Panc1 (cell line): ENCODE measurements at regions not wholly inside any gene's neighbourhood (a gene's known extent, or its start where the extent isn't known, plus 50 kb on each side); places are given as distances from the start of the nearest gene placed in this dataset.

Experiments
- ATAC-seq: fragments of 200-7000 bp; cut with Tn5 transposase; 2 replicates; pipeline ENCODE4 v1.9.1; 2020; ENCODE audit warnings: mild to moderate bottlenecking, moderate library complexity
- BruUV-seq: library from RNA; stranded (reverse); fragments of 400-500 nt; replicated peaks from 2 replicates; lab custom pipeline; 2021; lab: Mats Ljungman, UMichigan
- CTCF ChIA-PET: fragments of 300-600 bp; sonication (Branson Sonifier 250); formaldehyde crosslinking; loops from one replicate; lab custom pipeline; 2022; ENCODE audit warnings: antibody characterized with exemption; lab: Charles Lee
- POLR2A ChIA-PET: fragments of 300-600 bp; sonication (Branson Sonifier 250); formaldehyde crosslinking; loops from one replicate; lab custom pipeline; 2022; ENCODE audit warnings: antibody characterized with exemption; lab: Charles Lee
- DNase-seq: peaks from one replicate; pipeline ENCODE4 v3.0.0-alpha.2; 2010; ENCODE audit warnings: low read depth, low spot score
- H3K27ac ChIP-seq: 2 replicates; pipeline ENCODE4 v1.5.1; 2011; ENCODE audit warnings: mild to moderate bottlenecking, low read length, inconsistent platforms
- H3K27me3 ChIP-seq: fragments of 200-500 bp; sonication (Bioruptor generic); 2 replicates; pipeline ENCODE4 v1.6.0; 2014; ENCODE audit warnings: low read length, inconsistent platforms; ENCODE audit not compliant: control insufficient read depth, insufficient read depth
- H3K36me3 ChIP-seq: fragments of 200-500 bp; sonication (Bioruptor generic); 2 replicates; pipeline ENCODE4 v1.5.1; 2014; ENCODE audit warnings: inconsistent platforms, mild to moderate bottlenecking, low read length, moderate library complexity; ENCODE audit not compliant: control insufficient read depth, insufficient read depth
- H3K4me1 ChIP-seq: 2 replicates; pipeline ENCODE4 v1.5.1; 2011; ENCODE audit warnings: inconsistent platforms, mild to moderate bottlenecking, low read length, moderate library complexity; ENCODE audit not compliant: control insufficient read depth, insufficient read depth
- H3K4me3 ChIP-seq, 2 experiments: 2 replicates each; pipeline ENCODE4 v1.5.1; 2011 to 2012; ENCODE audit warnings: low read depth in 2 of 2, low read length in 2 of 2, mild to moderate bottlenecking in 2 of 2, inconsistent platforms in 1 of 2, moderate library complexity in 1 of 2
- H3K9me3 ChIP-seq: fragments of 200-500 bp; sonication (Bioruptor generic); 2 replicates; pipeline ENCODE4 v1.5.1; 2014; ENCODE audit warnings: low read depth, mild to moderate bottlenecking, inconsistent platforms, low read length, moderate library complexity; ENCODE audit not compliant: control insufficient read depth, insufficient read depth
- POLR2AphosphoS5 ChIP-seq: IDR thresholded peaks from 2 replicates; pipeline ENCODE4 v1.6.1; 2012; ENCODE audit warnings: mild to moderate bottlenecking, low read depth, low read length, moderate library complexity
- SIN3A ChIP-seq: IDR thresholded peaks from 2 replicates; pipeline ENCODE4 v1.6.1; 2012; ENCODE audit warnings: low read depth, mild to moderate bottlenecking, low read length, moderate library complexity, borderline replicate concordance; ENCODE audit not compliant: insufficient read depth
- TCF7L2 ChIP-seq: IDR thresholded peaks from 2 replicates; pipeline ENCODE4 v1.6.1; 2011; ENCODE audit warnings: mild to moderate bottlenecking, low read depth, low read length, inconsistent platforms
- in situ Hi-C: cut with HindIII; loops from 2 replicates; pipeline ENCODE4 v1.10.0; 2016; ENCODE audit warnings: low sequenced_read_pairs, low pct_unique_long_range_greater_than_20kb
- intact Hi-C: fragments of 100-400 bp; cut with micrococcal nuclease; formaldehyde crosslinking; loops from one replicate; pipeline ENCODE4 v1.10.0; 2022; ENCODE audit not compliant: unreplicated experiment
- TF ChIP-seq, protein P1 (sequence below): fragments of 450-650 bp; IDR thresholded peaks from 2 replicates; pipeline ENCODE4 v1.5.1; 2017; ENCODE audit warnings: mild to moderate bottlenecking
- TF ChIP-seq, protein P2 (sequence below), 2 experiments: IDR thresholded peaks; 2 replicates each; pipeline ENCODE4 v1.6.1; 2011 to 2012; ENCODE audit warnings: low read depth in 2 of 2, control low read depth in 1 of 2, low read length in 1 of 2, mild to moderate bottlenecking in 1 of 2, moderate library complexity in 1 of 2; ENCODE audit not compliant: insufficient read depth in 1 of 2

DNA sequence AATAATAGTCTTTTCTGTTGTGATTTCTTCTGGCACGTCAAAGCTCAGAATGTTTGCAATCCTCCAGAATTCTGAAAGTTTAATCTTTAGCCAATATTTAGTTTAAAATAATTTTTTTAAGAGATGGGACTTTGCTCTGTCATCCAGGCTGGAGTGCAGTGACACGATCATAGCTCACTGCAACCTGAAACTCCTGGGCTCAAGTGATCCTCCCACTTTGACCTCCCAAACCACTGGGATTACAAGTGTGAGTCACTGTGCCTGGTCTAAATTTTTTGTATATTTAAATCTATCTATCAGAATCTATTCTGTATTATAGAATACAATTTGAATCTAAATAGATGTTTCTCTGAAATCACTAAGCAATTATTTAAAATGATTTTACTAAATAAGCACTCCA, 572.7 kb downstream of the VRK1 start:
- DNase-seq (no peak), ATAC-seq (no peak)
- H3K36me3 ChIP-seq: no peaks in the 10 kb centered on the region
- TF ChIP-seq, protein P1, sequence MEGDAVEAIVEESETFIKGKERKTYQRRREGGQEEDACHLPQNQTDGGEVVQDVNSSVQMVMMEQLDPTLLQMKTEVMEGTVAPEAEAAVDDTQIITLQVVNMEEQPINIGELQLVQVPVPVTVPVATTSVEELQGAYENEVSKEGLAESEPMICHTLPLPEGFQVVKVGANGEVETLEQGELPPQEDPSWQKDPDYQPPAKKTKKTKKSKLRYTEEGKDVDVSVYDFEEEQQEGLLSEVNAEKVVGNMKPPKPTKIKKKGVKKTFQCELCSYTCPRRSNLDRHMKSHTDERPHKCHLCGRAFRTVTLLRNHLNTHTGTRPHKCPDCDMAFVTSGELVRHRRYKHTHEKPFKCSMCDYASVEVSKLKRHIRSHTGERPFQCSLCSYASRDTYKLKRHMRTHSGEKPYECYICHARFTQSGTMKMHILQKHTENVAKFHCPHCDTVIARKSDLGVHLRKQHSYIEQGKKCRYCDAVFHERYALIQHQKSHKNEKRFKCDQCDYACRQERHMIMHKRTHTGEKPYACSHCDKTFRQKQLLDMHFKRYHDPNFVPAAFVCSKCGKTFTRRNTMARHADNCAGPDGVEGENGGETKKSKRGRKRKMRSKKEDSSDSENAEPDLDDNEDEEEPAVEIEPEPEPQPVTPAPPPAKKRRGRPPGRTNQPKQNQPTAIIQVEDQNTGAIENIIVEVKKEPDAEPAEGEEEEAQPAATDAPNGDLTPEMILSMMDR: no peak
- TF ChIP-seq, protein P2, sequence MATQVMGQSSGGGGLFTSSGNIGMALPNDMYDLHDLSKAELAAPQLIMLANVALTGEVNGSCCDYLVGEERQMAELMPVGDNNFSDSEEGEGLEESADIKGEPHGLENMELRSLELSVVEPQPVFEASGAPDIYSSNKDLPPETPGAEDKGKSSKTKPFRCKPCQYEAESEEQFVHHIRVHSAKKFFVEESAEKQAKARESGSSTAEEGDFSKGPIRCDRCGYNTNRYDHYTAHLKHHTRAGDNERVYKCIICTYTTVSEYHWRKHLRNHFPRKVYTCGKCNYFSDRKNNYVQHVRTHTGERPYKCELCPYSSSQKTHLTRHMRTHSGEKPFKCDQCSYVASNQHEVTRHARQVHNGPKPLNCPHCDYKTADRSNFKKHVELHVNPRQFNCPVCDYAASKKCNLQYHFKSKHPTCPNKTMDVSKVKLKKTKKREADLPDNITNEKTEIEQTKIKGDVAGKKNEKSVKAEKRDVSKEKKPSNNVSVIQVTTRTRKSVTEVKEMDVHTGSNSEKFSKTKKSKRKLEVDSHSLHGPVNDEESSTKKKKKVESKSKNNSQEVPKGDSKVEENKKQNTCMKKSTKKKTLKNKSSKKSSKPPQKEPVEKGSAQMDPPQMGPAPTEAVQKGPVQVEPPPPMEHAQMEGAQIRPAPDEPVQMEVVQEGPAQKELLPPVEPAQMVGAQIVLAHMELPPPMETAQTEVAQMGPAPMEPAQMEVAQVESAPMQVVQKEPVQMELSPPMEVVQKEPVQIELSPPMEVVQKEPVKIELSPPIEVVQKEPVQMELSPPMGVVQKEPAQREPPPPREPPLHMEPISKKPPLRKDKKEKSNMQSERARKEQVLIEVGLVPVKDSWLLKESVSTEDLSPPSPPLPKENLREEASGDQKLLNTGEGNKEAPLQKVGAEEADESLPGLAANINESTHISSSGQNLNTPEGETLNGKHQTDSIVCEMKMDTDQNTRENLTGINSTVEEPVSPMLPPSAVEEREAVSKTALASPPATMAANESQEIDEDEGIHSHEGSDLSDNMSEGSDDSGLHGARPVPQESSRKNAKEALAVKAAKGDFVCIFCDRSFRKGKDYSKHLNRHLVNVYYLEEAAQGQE (IDR thresholded peaks at IDR 0.05; ENCODE audit: insufficient read depth in 1 of 2, low read depth in 2 of 2, low read length in 1 of 2): no peak
- TF ChIP-seq SIN3A (no peak), TCF7L2 (no peak), POLR2AphosphoS5 (no peak)
- in situ Hi-C loops (no loop called here), intact Hi-C loops (no loop called here)
- POLR2A ChIA-PET: no interaction called here
- CTCF ChIA-PET: no interaction called here
- no peak overlapping the region for H3K27ac ChIP-seq
- no peaks in the 10 kb centered on the region; the same call in 1 of the 2 replicates for H3K27me3 ChIP-seq
- no TSS peak for BruUV-seq
- H3K9me3 ChIP-seq: no peaks in the 10 kb centered on the region
- no peaks in the 10 kb centered on the region for H3K4me1 ChIP-seq
- H3K4me3 ChIP-seq: no peak overlapping the region

DNA sequence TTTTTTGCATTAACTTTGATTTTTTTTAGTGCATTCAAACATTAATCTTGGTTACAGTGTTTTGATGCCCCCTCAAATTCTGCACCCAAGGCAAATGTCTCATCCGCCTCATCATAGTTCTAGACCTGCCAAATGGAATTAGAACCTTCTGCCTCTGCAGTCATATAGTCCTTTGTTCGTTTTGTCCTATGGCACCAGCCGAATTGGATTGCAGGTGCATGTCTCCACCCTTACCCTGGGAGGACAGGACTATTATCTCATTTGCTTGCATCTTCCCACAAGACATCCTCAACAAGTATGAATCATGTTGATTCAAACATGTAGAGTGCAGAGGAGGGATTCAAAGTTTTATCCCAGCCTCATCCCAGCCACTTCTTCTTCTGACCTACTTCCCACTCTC, 579.1 kb downstream of the VRK1 start:
- no peaks in the 10 kb centered on the region for H3K9me3 ChIP-seq
- in situ Hi-C loops: no loop called here
- H3K4me1 ChIP-seq: no peaks in the 10 kb centered on the region
- ATAC-seq: no peak
- no peak overlapping the region for H3K27ac ChIP-seq
- POLR2A ChIA-PET: no interaction called here
- H3K27me3 ChIP-seq: no peaks in the 10 kb centered on the region
- intact Hi-C loops: no loop called here
- DNase-seq: no peak
- H3K36me3 ChIP-seq: no peaks in the 10 kb centered on the region
- no peak for TF ChIP-seq SIN3A
- TF ChIP-seq, protein P1: no peak
- TF ChIP-seq, protein P2 (IDR thresholded peaks at IDR 0.05; ENCODE audit: insufficient read depth in 1 of 2, low read depth in 2 of 2, low read length in 1 of 2): no peak
- no peak for TF ChIP-seq POLR2AphosphoS5
- TF ChIP-seq TCF7L2: no peak
- BruUV-seq: no TSS peak
- CTCF ChIA-PET: no interaction called here
- H3K4me3 ChIP-seq: no peak overlapping the region
